Activated CD4-positive, alpha-beta T cell treated with anti-CD3 and anti-CD28 coated beads, Interleukin-2, amount 10 ng/mL, durations not matched to agents 7 days and 5 days (primary cell): ENCODE measurements at regions not wholly inside any gene's neighbourhood (a gene's known extent, or its start where the extent isn't known, plus 50 kb on each side); places are given as distances from the start of the nearest gene placed in this dataset.
"Not testable (repeated sequence)": the region's sequence is repeated elsewhere in the genome, so short reads cannot be mapped to it uniquely, and the experiment has no call there.

Experiments
- CTCF ChIA-PET: fragments of 350-600 bp; sonication (Branson Sonifier 250); formaldehyde crosslinking; loops from one replicate; lab custom pipeline; 2021; ENCODE audit warnings: antibody characterized with exemption; lab: Charles Lee
- POLR2A ChIA-PET: fragments of 350-600 bp; sonication (Branson Sonifier 250); formaldehyde crosslinking; loops from one replicate; lab custom pipeline; 2021; ENCODE audit warnings: antibody characterized with exemption; lab: Charles Lee
- DNase-seq: peaks from one replicate; pipeline ENCODE4 v3.0.0-alpha.2; 2020
- H3K27ac Mint-ChIP-seq: one replicate; pipeline ENCODE4 v1.8.0; 2021; ENCODE audit warnings: mild to moderate bottlenecking, moderate library complexity, mixed read lengths
- H3K27me3 Mint-ChIP-seq: one replicate; pipeline ENCODE4 v1.8.0; 2021; ENCODE audit warnings: mixed read lengths
- H3K36me3 Mint-ChIP-seq: one replicate; pipeline ENCODE4 v1.8.0; 2021; ENCODE audit warnings: low read depth, mixed read lengths
- H3K4me1 Mint-ChIP-seq: one replicate; pipeline ENCODE4 v1.8.0; 2021; ENCODE audit warnings: mixed read lengths
- H3K4me3 Mint-ChIP-seq: one replicate; pipeline ENCODE4 v1.8.0; 2021; ENCODE audit warnings: mild to moderate bottlenecking, moderate library complexity, mixed read lengths
- H3K9me3 Mint-ChIP-seq: one replicate; pipeline ENCODE4 v1.8.0; 2021; ENCODE audit warnings: mixed read lengths

GRCh38 chr2:76697439-76697838, 824.7 kb downstream of the LRRTM4 start:
- H3K27me3 Mint-ChIP-seq, H3K27ac Mint-ChIP-seq, H3K4me3 Mint-ChIP-seq, H3K4me1 Mint-ChIP-seq, H3K9me3 Mint-ChIP-seq, CTCF ChIA-PET, H3K36me3 Mint-ChIP-seq, POLR2A ChIA-PET, DNase-seq: not testable (repeated sequence)

- Mint-ChIP-seq H3K27me3 (no peaks in the 10 kb centered on the region), H3K4me3 (no peak overlapping the region), H3K9me3 (peaks cover 2% of the 10 kb centered on the region), H3K4me1 (no peaks in the 10 kb centered on the region), H3K27ac (no peak overlapping the region), H3K36me3 (no peaks in the 10 kb centered on the region)
- no peak for DNase-seq
- CTCF ChIA-PET, result no interaction called here
- POLR2A ChIA-PET, result no interaction called here
Observed at GRCh38 chr2:76692908-76693307, 829.3 kb downstream of the LRRTM4 start.

GRCh38 chr2:76688732-76689131, 833.4 kb downstream of the LRRTM4 start:
- DNase-seq, result no peak
- Mint-ChIP-seq H3K4me1 (no peaks in the 10 kb centered on the region), H3K4me3 (no peak overlapping the region), H3K27ac (no peak overlapping the region), H3K27me3 (no peaks in the 10 kb centered on the region), H3K9me3 (peaks cover 9% of the 10 kb centered on the region), H3K36me3 (no peaks in the 10 kb centered on the region)
- ChIA-PET CTCF (no interaction called here), POLR2A (no interaction called here)

GRCh38 chr2:76687923-76688322, 834.3 kb downstream of the LRRTM4 start:
- ChIA-PET CTCF (no interaction called here), POLR2A (no interaction called here)
- no peaks in the 10 kb centered on the region for H3K36me3 Mint-ChIP-seq
- no peaks in the 10 kb centered on the region for H3K4me1 Mint-ChIP-seq
- no peak for DNase-seq
- H3K27me3 Mint-ChIP-seq, result no peaks in the 10 kb centered on the region
- no peak overlapping the region for H3K4me3 Mint-ChIP-seq
- no peak overlapping the region for H3K27ac Mint-ChIP-seq
- peaks cover 9% of the 10 kb centered on the region for H3K9me3 Mint-ChIP-seq

GRCh38 chr2:76684756-76685155, 837.4 kb downstream of the LRRTM4 start:
- peaks cover 9% of the 10 kb centered on the region for H3K9me3 Mint-ChIP-seq
- H3K36me3 Mint-ChIP-seq, result no peaks in the 10 kb centered on the region
- DNase-seq, result no peak
- H3K27me3 Mint-ChIP-seq, result no peaks in the 10 kb centered on the region
- CTCF ChIA-PET, result no interaction called here
- no peaks in the 10 kb centered on the region for H3K4me1 Mint-ChIP-seq
- POLR2A ChIA-PET, result no interaction called here
- no peak overlapping the region for H3K27ac Mint-ChIP-seq
- no peak overlapping the region for H3K4me3 Mint-ChIP-seq

- H3K27me3 Mint-ChIP-seq, result no peaks in the 10 kb centered on the region
- H3K36me3 Mint-ChIP-seq, result no peaks in the 10 kb centered on the region
- no peaks in the 10 kb centered on the region for H3K4me1 Mint-ChIP-seq
- no peak for DNase-seq
- POLR2A ChIA-PET, result no interaction called here
- CTCF ChIA-PET, result no interaction called here
- H3K27ac Mint-ChIP-seq, result no peak overlapping the region
- H3K9me3 Mint-ChIP-seq, result no peaks in the 10 kb centered on the region
- no peak overlapping the region for H3K4me3 Mint-ChIP-seq
Observed at GRCh38 chr2:76679025-76679396, 843.2 kb downstream of the LRRTM4 start.

GRCh38 chr2:76678383-76679024, 843.7 kb downstream of the LRRTM4 start:
- no peaks in the 10 kb centered on the region for H3K4me1 Mint-ChIP-seq
- H3K9me3 Mint-ChIP-seq, result no peaks in the 10 kb centered on the region
- H3K4me3 Mint-ChIP-seq, result no peak overlapping the region
- H3K36me3 Mint-ChIP-seq, result no peaks in the 10 kb centered on the region
- ChIA-PET POLR2A (no interaction called here), CTCF (no interaction called here)
- no peak overlapping the region for H3K27ac Mint-ChIP-seq
- DNase-seq, result no peak
- H3K27me3 Mint-ChIP-seq, result no peaks in the 10 kb centered on the region

GRCh38 chr2:76675212-76675611, 847.0 kb downstream of the LRRTM4 start:
- no peak for DNase-seq
- H3K27ac Mint-ChIP-seq, result no peak overlapping the region
- ChIA-PET CTCF (interaction anchor here (1.0 kb wide), 1 partner anchor 11 kb away, joined by 4 read pairs; no protein-coding TSS in a partner anchor), POLR2A (no interaction called here)
- H3K4me1 Mint-ChIP-seq, result no peaks in the 10 kb centered on the region
- H3K4me3 Mint-ChIP-seq, result no peak overlapping the region
- no peaks in the 10 kb centered on the region for H3K27me3 Mint-ChIP-seq
- no peaks in the 10 kb centered on the region for H3K9me3 Mint-ChIP-seq
- H3K36me3 Mint-ChIP-seq, result no peaks in the 10 kb centered on the region

GRCh38 chr2:76672798-76673197, 849.4 kb downstream of the LRRTM4 start:
- no peaks in the 10 kb centered on the region for H3K36me3 Mint-ChIP-seq
- H3K27ac Mint-ChIP-seq, result no peak overlapping the region
- ChIA-PET POLR2A (no interaction called here), CTCF (no interaction called here)
- H3K9me3 Mint-ChIP-seq, result no peaks in the 10 kb centered on the region
- DNase-seq, result no peak
- H3K4me3 Mint-ChIP-seq, result no peak overlapping the region
- H3K4me1 Mint-ChIP-seq, result no peaks in the 10 kb centered on the region
- no peaks in the 10 kb centered on the region for H3K27me3 Mint-ChIP-seq

- DNase-seq, result no peak
- no peaks in the 10 kb centered on the region for H3K4me1 Mint-ChIP-seq
- H3K27me3 Mint-ChIP-seq, result no peaks in the 10 kb centered on the region
- H3K27ac Mint-ChIP-seq, result no peak overlapping the region
- H3K4me3 Mint-ChIP-seq, result no peak overlapping the region
- no peaks in the 10 kb centered on the region for H3K36me3 Mint-ChIP-seq
- no peaks in the 10 kb centered on the region for H3K9me3 Mint-ChIP-seq
- ChIA-PET CTCF (no interaction called here), POLR2A (no interaction called here)
Observed at GRCh38 chr2:76669966-76670465, 852.2 kb downstream of the LRRTM4 start.

GRCh38 chr2:76668279-76668678, 853.9 kb downstream of the LRRTM4 start:
- Mint-ChIP-seq H3K27ac (no peak overlapping the region), H3K4me3 (no peak overlapping the region), H3K9me3 (no peaks in the 10 kb centered on the region), H3K4me1 (no peaks in the 10 kb centered on the region), H3K36me3 (no peaks in the 10 kb centered on the region), H3K27me3 (no peaks in the 10 kb centered on the region)
- POLR2A ChIA-PET, result no interaction called here
- DNase-seq, result no peak
- CTCF ChIA-PET, result no interaction called here

GRCh38 chr2:76667821-76668271, 854.3 kb downstream of the LRRTM4 start:
- Mint-ChIP-seq H3K4me1 (no peaks in the 10 kb centered on the region), H3K27ac (no peak overlapping the region), H3K9me3 (no peaks in the 10 kb centered on the region), H3K36me3 (no peaks in the 10 kb centered on the region), H3K4me3 (no peak overlapping the region), H3K27me3 (no peaks in the 10 kb centered on the region)
- CTCF ChIA-PET, result no interaction called here
- DNase-seq, result no peak
- POLR2A ChIA-PET, result no interaction called here

- Mint-ChIP-seq H3K4me3 (no peak overlapping the region), H3K9me3 (peaks cover 9% of the 10 kb centered on the region), H3K27me3 (no peaks in the 10 kb centered on the region), H3K36me3 (no peaks in the 10 kb centered on the region), H3K4me1 (no peaks in the 10 kb centered on the region), H3K27ac (no peak overlapping the region)
- CTCF ChIA-PET, result no interaction called here
- DNase-seq, result no peak
- POLR2A ChIA-PET, result no interaction called here
Observed at GRCh38 chr2:76642129-76642528, 880.0 kb downstream of the LRRTM4 start.

GRCh38 chr2:76641506-76641905, 880.7 kb downstream of the LRRTM4 start:
- no peak overlapping the region for H3K4me3 Mint-ChIP-seq
- no peaks in the 10 kb centered on the region for H3K36me3 Mint-ChIP-seq
- no peak for DNase-seq
- peaks cover 9% of the 10 kb centered on the region for H3K9me3 Mint-ChIP-seq
- ChIA-PET POLR2A (no interaction called here), CTCF (no interaction called here)
- no peak overlapping the region for H3K27ac Mint-ChIP-seq
- no peaks in the 10 kb centered on the region for H3K4me1 Mint-ChIP-seq
- no peaks in the 10 kb centered on the region for H3K27me3 Mint-ChIP-seq
